ENCODE measurements at regions not wholly inside any gene's neighbourhood (a gene's known extent, or its start where the extent isn't known, plus 50 kb on each side); places are given as distances from the start of the nearest gene placed in this dataset.
A peak's percentile ranks its signal among the peaks of the same experiment; 100 is the strongest.

GRCh38 chr6:8237668-8238067 is 135.3 kb upstream of the EEF1E1 start:
- Histone ChIP-seq H3K9me3 (no peaks in the 10 kb centered on the region), H3K27ac (ENCODE audit: low read depth in 2 of 2, low read length in 1 of 2) (peak overlapping the region in 1 of 2 experiments; percentile 89; a peak in 2 of 4 replicates), H3K36me3 (replicated peaks in 1 of 2; ENCODE audit: control insufficient read depth in 1 of 2, insufficient read depth in 2 of 2, low read length in 1 of 2) (no peaks in the 10 kb centered on the region), H2AFZ (ENCODE audit: low read depth) (no peak overlapping the region), H3F3A (replicated peaks; ENCODE audit: insufficient read depth) (no peaks in the 10 kb centered on the region), H3K4me2 (no peak overlapping the region), H3K4me3 (ENCODE audit: low read depth in 2 of 2, low read length in 1 of 2) (no peak overlapping the region), H3K4me1 (ENCODE audit: control insufficient read depth in 1 of 2, insufficient read depth in 2 of 2, low read depth in 1 of 2, low read length in 1 of 2) (peaks cover 0 to 16% of the 10 kb centered on the region in 2 experiments; a peak in 3 of 4 replicates), H3K27me3 (ENCODE audit: insufficient read depth) (no peaks in the 10 kb centered on the region; the same call in 1 of the 2 replicates), H4K20me1 (ENCODE audit: insufficient read depth) (no peaks in the 10 kb centered on the region), H3K9me2 (no peaks in the 10 kb centered on the region), H3K79me2 (ENCODE audit: insufficient read depth) (no peaks in the 10 kb centered on the region), H3K9ac (no peak overlapping the region)
- CTCF ChIA-PET = interaction anchor here (0.6 to 4.3 kb wide), 5 partner anchors 16 to 144 kb away, joined by 3 to 20 read pairs (median 3); no protein-coding TSS in a partner anchor
- POLR2A ChIA-PET = no interaction called here
- DNase-seq = peak; percentile 48
- 24% methylated on average over 3 of the region's 3 CpGs for WGBS (ENCODE audit: low lambda C conversion rate)
- TF ChIP-seq RXRA (IDR thresholded peaks at IDR 0.05; ENCODE audit: borderline replicate concordance, low read depth) = no peak
- TF ChIP-seq NRF1 (IDR thresholded peaks at IDR 0.05; ENCODE audit: low read depth, low read length) = no peak
- no peak for TF ChIP-seq ELF1 (IDR thresholded peaks at IDR 0.05)
- no peak for TF ChIP-seq FOSL2 (IDR thresholded peaks at IDR 0.05; ENCODE audit: borderline replicate concordance, low read depth)
- TF ChIP-seq PBX3 (IDR thresholded peaks at IDR 0.05) = no peak
- TF ChIP-seq, protein P1, sequence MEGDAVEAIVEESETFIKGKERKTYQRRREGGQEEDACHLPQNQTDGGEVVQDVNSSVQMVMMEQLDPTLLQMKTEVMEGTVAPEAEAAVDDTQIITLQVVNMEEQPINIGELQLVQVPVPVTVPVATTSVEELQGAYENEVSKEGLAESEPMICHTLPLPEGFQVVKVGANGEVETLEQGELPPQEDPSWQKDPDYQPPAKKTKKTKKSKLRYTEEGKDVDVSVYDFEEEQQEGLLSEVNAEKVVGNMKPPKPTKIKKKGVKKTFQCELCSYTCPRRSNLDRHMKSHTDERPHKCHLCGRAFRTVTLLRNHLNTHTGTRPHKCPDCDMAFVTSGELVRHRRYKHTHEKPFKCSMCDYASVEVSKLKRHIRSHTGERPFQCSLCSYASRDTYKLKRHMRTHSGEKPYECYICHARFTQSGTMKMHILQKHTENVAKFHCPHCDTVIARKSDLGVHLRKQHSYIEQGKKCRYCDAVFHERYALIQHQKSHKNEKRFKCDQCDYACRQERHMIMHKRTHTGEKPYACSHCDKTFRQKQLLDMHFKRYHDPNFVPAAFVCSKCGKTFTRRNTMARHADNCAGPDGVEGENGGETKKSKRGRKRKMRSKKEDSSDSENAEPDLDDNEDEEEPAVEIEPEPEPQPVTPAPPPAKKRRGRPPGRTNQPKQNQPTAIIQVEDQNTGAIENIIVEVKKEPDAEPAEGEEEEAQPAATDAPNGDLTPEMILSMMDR (IDR thresholded peaks at IDR 0.05) = no peak
- no peak for TF ChIP-seq MXI1 (IDR thresholded peaks at IDR 0.05; ENCODE audit: low read depth, low read length)
- no peak for TF ChIP-seq YY1 (IDR thresholded peaks at IDR 0.05; ENCODE audit: low read depth)
- peak; percentile 87 for TF ChIP-seq FOXJ3 (CRISPR knock-in tag; IDR thresholded peaks at IDR 0.05)
- peak; percentile 9; the same call in 1 of the 2 replicates for TF ChIP-seq RAD21 (IDR thresholded peaks at IDR 0.05; ENCODE audit: low read length)
- TF ChIP-seq JUND (IDR thresholded peaks at IDR 0.05) = no peak
- no peak for TF ChIP-seq NFIC (IDR thresholded peaks at IDR 0.05; ENCODE audit: borderline replicate concordance)
- TF ChIP-seq, protein P2, sequence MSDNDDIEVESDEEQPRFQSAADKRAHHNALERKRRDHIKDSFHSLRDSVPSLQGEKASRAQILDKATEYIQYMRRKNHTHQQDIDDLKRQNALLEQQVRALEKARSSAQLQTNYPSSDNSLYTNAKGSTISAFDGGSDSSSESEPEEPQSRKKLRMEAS (IDR thresholded peaks at IDR 0.05; ENCODE audit: low read depth) = no peak
- TF ChIP-seq TAF1 (IDR thresholded peaks at IDR 0.05; ENCODE audit: borderline replicate concordance, low read depth, low read length) = no peak
- TF ChIP-seq SIN3A (IDR thresholded peaks at IDR 0.05; ENCODE audit: borderline replicate concordance, low read depth, low read length) = no peak
- TF ChIP-seq POLR2AphosphoS5 (IDR thresholded peaks at IDR 0.05; ENCODE audit: low read depth, low read length) = no peak
- TF ChIP-seq USF1 (IDR thresholded peaks at IDR 0.05; ENCODE audit: borderline replicate concordance, low read depth) = no peak
- TF ChIP-seq CHD2 (IDR thresholded peaks at IDR 0.05; ENCODE audit: low read length, partially characterized antibody) = no peak
- TF ChIP-seq TEAD4 (IDR thresholded peaks at IDR 0.05; ENCODE audit: borderline replicate concordance, insufficient read depth) = no peak
- no peak for TF ChIP-seq GABPA (IDR thresholded peaks at IDR 0.05; ENCODE audit: low read depth)
- TF ChIP-seq IRF3 (IDR thresholded peaks at IDR 0.05; ENCODE audit: low read depth, low read length) = no peak
- TF ChIP-seq EP300 (IDR thresholded peaks at IDR 0.05; ENCODE audit: borderline replicate concordance in 1 of 2, low read depth in 1 of 2, low read length in 1 of 2) = peak in 1 of 2 experiments; percentile 87; a peak in 2 of 4 replicates
- TF ChIP-seq FOXM1 (IDR thresholded peaks at IDR 0.05; ENCODE audit: low read depth) = no peak
- no peak for TF ChIP-seq USF2 (IDR thresholded peaks at IDR 0.05; ENCODE audit: borderline replicate concordance, low read depth, low read length)
- TF ChIP-seq, protein P3, sequence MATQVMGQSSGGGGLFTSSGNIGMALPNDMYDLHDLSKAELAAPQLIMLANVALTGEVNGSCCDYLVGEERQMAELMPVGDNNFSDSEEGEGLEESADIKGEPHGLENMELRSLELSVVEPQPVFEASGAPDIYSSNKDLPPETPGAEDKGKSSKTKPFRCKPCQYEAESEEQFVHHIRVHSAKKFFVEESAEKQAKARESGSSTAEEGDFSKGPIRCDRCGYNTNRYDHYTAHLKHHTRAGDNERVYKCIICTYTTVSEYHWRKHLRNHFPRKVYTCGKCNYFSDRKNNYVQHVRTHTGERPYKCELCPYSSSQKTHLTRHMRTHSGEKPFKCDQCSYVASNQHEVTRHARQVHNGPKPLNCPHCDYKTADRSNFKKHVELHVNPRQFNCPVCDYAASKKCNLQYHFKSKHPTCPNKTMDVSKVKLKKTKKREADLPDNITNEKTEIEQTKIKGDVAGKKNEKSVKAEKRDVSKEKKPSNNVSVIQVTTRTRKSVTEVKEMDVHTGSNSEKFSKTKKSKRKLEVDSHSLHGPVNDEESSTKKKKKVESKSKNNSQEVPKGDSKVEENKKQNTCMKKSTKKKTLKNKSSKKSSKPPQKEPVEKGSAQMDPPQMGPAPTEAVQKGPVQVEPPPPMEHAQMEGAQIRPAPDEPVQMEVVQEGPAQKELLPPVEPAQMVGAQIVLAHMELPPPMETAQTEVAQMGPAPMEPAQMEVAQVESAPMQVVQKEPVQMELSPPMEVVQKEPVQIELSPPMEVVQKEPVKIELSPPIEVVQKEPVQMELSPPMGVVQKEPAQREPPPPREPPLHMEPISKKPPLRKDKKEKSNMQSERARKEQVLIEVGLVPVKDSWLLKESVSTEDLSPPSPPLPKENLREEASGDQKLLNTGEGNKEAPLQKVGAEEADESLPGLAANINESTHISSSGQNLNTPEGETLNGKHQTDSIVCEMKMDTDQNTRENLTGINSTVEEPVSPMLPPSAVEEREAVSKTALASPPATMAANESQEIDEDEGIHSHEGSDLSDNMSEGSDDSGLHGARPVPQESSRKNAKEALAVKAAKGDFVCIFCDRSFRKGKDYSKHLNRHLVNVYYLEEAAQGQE (IDR thresholded peaks at IDR 0.05; ENCODE audit: low read depth, low read length) = no peak
- no peak for TF ChIP-seq EZH2phosphoT487 (IDR thresholded peaks at IDR 0.05; ENCODE audit: borderline replicate concordance, low read depth)
